ENCODE measurements at regions not wholly inside any gene's neighbourhood (a gene's known extent, or its start where the extent isn't known, plus 50 kb on each side); places are given as distances from the start of the nearest gene placed in this dataset.
A peak's percentile ranks its signal among the peaks of the same experiment; 100 is the strongest.

DNA sequence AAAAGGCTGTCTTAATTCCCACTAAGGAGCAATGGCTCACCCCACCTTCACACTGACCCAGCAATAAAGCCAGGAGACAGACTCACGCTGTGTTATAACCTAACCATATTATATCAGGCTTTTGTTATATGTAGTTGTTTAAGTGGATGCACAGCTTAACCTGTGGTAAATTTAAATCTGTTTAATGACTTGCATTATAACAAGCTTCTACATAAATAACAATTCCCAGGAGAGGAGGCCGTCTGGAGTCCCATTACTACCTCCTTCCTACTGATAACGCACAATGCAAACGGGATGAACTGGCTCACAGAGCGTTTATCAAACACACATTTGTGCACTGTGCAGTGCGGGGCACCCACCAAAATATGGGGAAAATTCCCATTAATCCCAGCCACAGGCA is 102.1 kb upstream of the MGMT start:
- H3K4me1 Mint-ChIP-seq (ENCODE audit: low read depth, unreplicated experiment) = peaks cover 27% of the 10 kb centered on the region
- no peaks in the 10 kb centered on the region for H3K36me3 Mint-ChIP-seq (ENCODE audit: unreplicated experiment)
- H3K27me3 Mint-ChIP-seq (ENCODE audit: unreplicated experiment) = no peaks in the 10 kb centered on the region
- no peak overlapping the region for H3K4me3 Mint-ChIP-seq (ENCODE audit: unreplicated experiment)
- no peaks in the 10 kb centered on the region for H3K9me3 Mint-ChIP-seq (ENCODE audit: unreplicated experiment)
- H3K27ac Mint-ChIP-seq (ENCODE audit: unreplicated experiment) = no peak overlapping the region
- DNase-seq = no peak
- TF ChIP-seq, protein P1, sequence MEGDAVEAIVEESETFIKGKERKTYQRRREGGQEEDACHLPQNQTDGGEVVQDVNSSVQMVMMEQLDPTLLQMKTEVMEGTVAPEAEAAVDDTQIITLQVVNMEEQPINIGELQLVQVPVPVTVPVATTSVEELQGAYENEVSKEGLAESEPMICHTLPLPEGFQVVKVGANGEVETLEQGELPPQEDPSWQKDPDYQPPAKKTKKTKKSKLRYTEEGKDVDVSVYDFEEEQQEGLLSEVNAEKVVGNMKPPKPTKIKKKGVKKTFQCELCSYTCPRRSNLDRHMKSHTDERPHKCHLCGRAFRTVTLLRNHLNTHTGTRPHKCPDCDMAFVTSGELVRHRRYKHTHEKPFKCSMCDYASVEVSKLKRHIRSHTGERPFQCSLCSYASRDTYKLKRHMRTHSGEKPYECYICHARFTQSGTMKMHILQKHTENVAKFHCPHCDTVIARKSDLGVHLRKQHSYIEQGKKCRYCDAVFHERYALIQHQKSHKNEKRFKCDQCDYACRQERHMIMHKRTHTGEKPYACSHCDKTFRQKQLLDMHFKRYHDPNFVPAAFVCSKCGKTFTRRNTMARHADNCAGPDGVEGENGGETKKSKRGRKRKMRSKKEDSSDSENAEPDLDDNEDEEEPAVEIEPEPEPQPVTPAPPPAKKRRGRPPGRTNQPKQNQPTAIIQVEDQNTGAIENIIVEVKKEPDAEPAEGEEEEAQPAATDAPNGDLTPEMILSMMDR (IDR thresholded peaks at IDR 0.05; ENCODE audit: partially characterized antibody, unreplicated experiment) = no peak

DNA sequence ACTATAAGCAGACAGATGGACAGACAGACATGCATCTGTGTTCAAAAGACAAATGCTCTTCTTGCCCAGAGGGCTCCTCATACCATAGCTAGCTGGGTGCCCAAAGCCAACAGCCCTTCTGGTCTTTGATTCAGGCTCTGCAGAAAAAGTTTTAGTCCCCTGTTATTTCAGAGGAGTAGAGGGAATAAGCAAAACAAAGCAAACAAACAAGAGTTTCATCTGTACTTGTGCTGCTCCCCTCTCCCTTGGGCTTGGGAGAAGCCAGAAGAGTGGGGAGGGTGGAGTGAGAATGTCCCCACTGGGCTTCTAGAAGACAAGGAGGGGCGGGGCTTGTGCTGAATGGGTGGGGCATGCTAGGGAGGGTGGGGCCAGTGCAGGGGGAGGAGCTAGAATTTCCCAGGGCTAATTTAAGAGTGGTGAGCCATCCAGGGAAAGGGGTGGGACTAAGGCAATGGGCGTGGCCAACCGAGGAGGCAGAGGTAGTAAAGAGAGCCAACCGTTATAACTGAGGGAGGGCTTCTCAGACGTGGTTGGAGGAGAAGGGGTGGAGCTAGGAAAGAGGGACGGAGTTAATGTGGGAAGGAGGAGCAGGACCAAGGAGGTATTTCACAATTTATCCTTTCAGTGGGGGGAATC is 101.2 kb upstream of the MGMT start:
- TF ChIP-seq, protein P1 (IDR thresholded peaks at IDR 0.05; ENCODE audit: partially characterized antibody, unreplicated experiment) = no peak
- Mint-ChIP-seq H3K4me3 (ENCODE audit: unreplicated experiment) (no peak overlapping the region), H3K9me3 (ENCODE audit: unreplicated experiment) (no peaks in the 10 kb centered on the region), H3K27ac (ENCODE audit: unreplicated experiment) (no peak overlapping the region), H3K27me3 (ENCODE audit: unreplicated experiment) (no peaks in the 10 kb centered on the region), H3K4me1 (ENCODE audit: low read depth, unreplicated experiment) (peaks cover 27% of the 10 kb centered on the region), H3K36me3 (ENCODE audit: unreplicated experiment) (no peaks in the 10 kb centered on the region)
- DNase-seq = peak; percentile 39

DNA sequence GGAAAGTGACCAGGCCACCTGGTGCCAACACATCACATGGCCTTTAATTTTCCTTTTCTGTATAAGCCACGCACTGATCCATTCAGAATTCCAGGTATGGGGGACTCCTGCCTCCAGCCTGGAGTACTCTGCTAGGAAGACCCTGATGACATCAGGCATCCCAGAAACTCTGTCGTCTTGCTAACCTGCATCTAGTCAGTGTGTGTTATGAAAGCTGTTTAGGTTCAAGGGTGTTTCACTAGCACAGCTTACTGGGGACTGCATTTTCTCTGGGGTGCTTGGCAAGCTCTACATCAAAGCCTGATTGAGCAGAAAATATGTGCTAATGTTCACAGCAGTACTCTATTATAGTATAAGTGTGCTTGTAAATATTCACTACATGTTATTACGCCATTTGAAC is 100.6 kb upstream of the MGMT start:
- DNase-seq = no peak
- TF ChIP-seq, protein P1 (IDR thresholded peaks at IDR 0.05; ENCODE audit: partially characterized antibody, unreplicated experiment) = no peak
- no peaks in the 10 kb centered on the region for H3K36me3 Mint-ChIP-seq (ENCODE audit: unreplicated experiment)

GRCh38 chr10:129369566-129369965 is 97.5 kb upstream of the MGMT start:
- Mint-ChIP-seq H3K4me3 (ENCODE audit: unreplicated experiment) (no peak overlapping the region), H3K27me3 (ENCODE audit: unreplicated experiment) (peaks cover 1% of the 10 kb centered on the region), H3K36me3 (ENCODE audit: unreplicated experiment) (peaks cover 4% of the 10 kb centered on the region), H3K4me1 (ENCODE audit: low read depth, unreplicated experiment) (peaks cover 20% of the 10 kb centered on the region), H3K27ac (ENCODE audit: unreplicated experiment) (no peak overlapping the region), H3K9me3 (ENCODE audit: unreplicated experiment) (no peaks in the 10 kb centered on the region)
- DNase-seq = no peak
- TF ChIP-seq, protein P1 (IDR thresholded peaks at IDR 0.05; ENCODE audit: partially characterized antibody, unreplicated experiment) = no peak

More for the DNA sequence above, 100.6 kb upstream of the MGMT start:
- no peak overlapping the region for H3K4me3 Mint-ChIP-seq (ENCODE audit: unreplicated experiment)
- H3K9me3 Mint-ChIP-seq (ENCODE audit: unreplicated experiment) = no peaks in the 10 kb centered on the region
- H3K27ac Mint-ChIP-seq (ENCODE audit: unreplicated experiment) = peak overlapping the region; percentile 57
- peaks cover 27% of the 10 kb centered on the region for H3K4me1 Mint-ChIP-seq (ENCODE audit: low read depth, unreplicated experiment)
- no peaks in the 10 kb centered on the region for H3K27me3 Mint-ChIP-seq (ENCODE audit: unreplicated experiment)

DNA sequence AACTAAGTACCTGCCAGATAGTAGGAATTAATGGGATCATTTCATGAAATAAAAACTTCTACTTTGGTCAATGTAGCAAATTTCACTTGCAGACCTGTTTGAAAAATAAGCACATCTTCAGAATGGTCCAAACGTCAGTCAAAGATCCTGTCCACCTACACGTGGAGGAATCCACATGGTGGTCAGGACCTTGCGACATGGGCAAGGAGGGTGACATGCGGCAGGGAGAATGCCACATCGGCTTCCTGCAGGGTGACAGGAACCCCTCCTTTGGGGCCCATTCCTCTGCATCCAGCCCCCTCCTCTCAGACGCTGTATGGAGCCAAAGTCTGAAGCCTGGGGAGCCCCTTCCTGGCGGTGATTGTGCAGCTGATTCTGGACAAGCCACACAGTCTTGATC is 95.5 kb upstream of the MGMT start:
- DNase-seq = no peak
- Mint-ChIP-seq H3K27ac (ENCODE audit: unreplicated experiment) (no peak overlapping the region), H3K9me3 (ENCODE audit: unreplicated experiment) (no peaks in the 10 kb centered on the region), H3K36me3 (ENCODE audit: unreplicated experiment) (peaks cover 4% of the 10 kb centered on the region), H3K27me3 (ENCODE audit: unreplicated experiment) (peaks cover 1% of the 10 kb centered on the region), H3K4me1 (ENCODE audit: low read depth, unreplicated experiment) (peaks cover 10% of the 10 kb centered on the region), H3K4me3 (ENCODE audit: unreplicated experiment) (no peak overlapping the region)
- TF ChIP-seq, protein P1 (IDR thresholded peaks at IDR 0.05; ENCODE audit: partially characterized antibody, unreplicated experiment) = no peak
